SKM-1 (cell line): ENCODE measurements at regions not wholly inside any gene's neighbourhood (a gene's known extent, or its start where the extent isn't known, plus 50 kb on each side); places are given as distances from the start of the nearest gene placed in this dataset.

Source experiments
- DNase-seq: peaks from one replicate; lab custom pipeline; 2025; ENCODE audit not compliant: unreplicated experiment; lab: John Stamatoyannopoulos, UW

DNA sequence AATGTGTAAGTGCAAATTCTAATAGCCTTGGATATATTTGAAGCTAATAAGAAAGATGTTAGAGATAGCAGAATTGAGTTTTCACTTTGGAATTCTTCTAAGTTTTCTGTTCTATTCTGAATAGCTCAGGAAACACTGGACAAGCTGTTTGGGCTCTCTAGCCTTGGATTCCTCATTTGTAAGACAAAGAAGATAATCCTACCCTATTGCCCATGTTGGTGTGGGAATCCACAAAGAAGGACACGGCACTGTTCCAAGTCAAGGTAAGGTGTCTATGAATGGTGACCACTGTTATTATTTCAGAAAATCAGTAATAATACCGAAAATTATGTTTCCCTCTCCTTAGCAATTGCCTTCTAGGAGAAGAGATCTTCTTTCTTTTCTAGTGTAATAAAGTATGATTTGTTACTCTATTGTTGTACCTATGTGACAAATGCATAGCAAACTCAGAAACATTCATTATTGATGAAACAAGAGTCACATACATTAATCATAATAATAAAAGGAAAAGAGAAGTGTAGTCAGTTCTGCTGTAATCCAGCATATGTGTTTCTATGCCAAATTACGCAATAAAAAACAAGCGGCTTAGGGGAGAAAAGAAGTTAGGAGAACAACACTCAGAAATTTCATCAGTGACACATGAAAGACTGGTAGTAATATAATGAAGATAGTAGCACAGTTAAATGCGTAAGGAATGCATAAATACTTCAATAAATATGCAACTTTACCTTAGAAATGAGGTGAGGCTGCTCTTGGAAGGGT is 1012.3 kb upstream of the PHF14 start:
- no peak for DNase-seq

DNA sequence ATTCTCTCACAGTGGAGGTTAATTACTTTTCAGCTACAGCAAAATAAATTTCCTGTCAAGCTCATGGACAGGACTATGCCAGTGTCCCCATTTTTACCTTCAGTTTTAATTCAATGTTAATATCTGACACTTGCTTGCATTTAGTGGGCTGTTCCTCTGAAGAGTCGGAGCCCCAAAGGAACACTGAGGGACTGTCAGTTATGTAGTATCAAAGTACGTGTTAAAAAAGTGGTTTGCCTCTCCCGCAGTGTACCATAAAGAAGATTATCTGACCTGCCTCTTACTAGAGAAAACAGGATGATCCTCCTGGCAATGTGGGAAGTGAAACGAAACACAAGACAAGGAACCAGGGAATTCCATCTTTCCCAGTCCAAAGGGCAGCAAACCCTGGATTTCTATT is 1010.9 kb upstream of the PHF14 start:
- DNase-seq = no peak

DNA sequence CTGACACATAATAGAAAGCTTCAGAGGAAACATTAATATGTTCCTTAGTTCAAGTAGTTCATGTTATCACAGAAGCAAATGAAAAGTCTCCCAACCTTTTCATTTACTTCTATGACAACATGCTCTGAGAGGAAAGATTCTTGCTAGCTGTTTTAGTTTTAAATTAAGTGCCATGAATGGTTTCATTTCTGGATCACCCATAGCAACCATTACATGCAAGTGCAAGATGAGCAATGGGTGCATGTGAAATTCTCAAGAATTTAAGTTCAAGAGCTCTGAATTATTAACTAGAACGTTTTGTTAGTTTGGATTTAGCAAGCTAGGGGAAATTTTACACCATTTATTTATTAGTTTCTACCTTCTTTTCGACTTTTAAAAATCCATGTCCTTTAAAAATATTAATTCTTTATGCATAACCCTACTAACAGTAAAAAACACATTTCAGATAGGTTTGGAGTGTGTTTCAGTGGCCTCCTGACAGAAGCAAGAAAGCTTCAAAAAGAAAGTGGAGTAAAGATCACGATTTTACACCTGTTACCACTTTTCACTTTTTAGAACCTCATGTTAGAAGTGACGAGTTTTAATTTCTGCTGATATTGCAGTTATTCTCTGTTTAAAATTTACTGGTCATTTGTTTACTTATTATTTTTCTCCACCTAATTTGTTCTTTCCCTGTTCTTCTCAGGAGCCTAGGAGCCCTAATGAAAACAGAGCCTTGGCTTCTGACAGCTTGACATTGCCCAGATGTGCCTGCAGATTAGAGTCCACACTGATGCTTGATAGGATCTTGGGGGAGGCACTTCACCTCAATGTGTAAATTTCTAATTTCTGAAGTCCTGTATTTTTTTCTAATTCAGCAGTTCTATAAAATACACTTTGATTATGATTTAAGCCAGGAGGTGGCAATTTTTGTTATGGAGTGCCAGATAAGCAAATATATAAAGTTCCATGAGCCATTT is 995.3 kb upstream of the PHF14 start:
- no peak for DNase-seq

DNA sequence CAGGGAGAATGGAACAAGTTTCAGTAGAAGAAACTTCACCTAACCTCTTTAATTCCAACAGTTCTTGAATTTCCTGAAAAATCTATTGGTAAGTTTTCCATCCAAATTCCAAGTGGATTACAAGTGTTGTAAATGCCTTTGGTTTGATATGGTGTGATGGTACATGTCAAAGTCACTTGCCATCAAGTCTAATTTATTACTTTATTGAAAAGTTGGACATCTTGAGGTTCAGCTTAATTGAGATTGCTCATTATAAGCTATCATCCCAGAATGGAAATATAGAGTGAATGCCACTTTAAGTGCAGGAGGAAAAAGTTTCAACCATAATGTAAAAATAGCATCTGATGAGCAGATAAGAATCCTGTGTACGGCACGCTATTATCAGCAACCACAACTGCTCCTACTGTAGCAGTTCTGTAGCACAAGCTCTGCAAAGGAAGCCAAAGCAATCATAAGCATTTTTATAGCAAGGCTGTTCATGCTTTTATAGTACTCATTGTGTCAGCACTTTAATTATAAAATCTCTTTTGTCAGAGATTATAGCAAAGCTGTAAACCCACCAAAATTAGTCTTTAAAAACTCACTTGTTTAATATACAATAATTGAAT is 991.8 kb upstream of the PHF14 start:
- no peak for DNase-seq

DNA sequence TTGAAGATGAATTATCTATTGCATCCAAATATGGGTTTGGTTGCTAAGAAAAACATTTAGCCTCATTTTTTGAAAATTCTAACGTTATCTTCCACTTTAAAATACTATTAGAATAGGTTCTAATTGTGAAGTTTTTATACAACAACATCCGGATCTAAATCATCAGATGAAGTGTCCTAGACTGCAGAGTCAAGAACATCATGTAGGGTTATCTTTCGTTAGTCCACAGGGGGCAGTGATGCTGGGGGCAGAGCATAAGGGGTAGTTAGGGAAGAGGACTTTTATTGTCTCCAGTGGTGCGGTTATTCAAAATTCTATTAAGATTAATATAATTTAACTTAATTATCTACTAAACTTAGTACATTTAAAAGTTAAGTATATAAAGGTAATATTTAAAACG is 990.6 kb upstream of the PHF14 start:
- no peak for DNase-seq

DNA sequence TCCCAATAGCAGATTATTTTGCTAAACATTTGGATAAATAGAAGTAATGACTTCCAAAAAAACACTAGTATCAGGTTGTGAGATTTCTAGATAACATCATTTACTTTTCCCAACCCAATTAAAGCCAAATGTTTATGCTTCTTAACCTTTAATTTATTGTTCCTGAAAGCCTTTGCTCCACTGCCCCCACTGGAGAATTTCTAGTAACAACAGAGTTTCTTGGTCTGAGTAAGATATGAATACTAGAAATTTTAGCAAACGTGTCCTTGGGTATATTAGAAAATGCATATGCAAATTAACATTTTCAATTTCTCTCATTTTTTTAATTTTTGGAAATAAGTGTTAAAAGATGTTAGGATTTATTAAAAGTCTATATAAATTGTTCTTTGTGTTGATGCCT is 958.0 kb upstream of the PHF14 start:
- no peak for DNase-seq

DNA sequence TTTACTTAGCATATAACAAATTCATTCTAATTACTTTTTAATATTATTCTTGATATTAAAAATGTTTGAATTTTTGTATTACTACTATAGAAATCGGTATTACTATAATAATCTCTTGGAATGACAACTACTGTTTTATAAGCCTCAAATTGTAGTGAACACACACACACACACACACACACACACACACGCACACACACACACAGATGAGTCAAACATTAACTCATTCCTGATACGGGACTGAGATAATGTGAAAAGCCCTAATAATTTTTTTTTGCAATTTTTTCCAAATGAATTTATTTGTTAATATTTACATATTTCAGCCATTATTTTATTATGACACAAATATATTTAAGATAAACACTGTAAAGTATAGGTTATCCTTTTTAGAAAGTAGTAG is 951.2 kb upstream of the PHF14 start:
- DNase-seq = no peak

DNA sequence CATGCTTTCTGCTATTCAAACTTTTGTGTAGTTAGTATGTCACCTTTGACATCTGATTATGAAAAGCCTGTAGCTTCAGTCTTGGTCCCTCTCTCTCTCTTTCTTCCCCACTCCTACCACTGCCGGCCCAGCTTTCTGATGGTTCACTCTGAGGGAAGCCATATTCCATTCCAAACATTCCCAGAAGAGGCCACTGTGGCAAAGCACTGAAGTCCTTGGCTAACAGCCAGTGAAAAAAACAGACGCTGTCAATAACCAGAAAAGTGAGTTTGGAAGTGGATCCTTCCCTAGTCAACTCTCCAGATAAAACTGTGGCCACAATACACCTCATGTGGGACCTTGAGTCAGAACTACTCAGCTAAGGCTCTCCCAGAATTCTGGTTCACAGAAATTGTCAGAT is 950.7 kb upstream of the PHF14 start:
- DNase-seq = no peak

DNA sequence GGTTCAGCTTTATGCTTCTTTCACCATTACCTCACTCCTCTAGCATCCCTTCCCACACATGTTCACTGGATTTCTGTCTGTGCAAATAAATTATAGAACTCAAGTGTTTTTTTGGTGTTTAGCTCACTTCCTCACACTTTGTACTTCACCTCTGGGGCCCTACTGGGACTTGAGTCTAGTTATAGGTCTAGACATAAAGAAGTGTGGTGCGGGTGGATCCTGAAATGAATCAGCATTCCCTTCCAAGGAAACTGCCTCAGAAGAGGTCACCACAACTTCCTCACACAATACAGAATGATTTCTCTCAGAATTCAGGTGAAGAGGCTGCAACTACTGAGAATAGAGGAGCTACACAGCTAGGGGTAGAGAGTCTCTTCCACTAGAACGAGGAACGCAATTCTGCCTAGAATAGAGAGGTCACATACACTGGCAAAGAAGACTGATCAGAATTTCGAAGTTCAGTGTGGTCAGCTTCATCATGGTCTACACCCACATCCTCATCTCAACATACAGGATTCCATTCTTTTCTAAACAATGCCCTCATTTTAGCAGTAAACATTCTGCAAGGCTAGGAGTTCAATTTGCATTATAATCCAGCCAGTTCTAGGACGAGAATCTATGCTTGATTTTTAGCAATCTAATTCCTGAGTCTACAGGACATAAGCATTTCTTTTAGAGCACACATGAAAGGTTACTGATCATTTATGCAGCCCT is 938.7 kb upstream of the PHF14 start:
- no peak for DNase-seq

DNA sequence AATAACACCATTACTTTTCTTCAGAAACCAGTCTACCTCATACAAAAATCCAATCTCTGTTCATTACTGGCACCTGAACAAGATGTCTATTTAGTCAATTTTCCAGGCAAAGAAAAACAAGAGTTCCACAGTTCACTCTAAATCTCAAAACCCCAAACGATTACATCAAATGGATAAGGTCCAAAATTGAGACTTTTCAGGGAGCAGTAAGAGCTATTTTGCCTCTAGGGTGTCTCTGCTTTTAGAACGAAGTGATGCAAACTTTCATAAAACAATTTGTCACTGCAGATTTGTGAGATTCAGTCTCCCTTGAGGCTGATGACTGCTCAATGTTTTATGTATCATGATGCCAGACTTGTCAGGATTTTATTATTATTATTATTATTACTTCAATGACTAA is 937.0 kb upstream of the PHF14 start:
- DNase-seq = no peak

DNA sequence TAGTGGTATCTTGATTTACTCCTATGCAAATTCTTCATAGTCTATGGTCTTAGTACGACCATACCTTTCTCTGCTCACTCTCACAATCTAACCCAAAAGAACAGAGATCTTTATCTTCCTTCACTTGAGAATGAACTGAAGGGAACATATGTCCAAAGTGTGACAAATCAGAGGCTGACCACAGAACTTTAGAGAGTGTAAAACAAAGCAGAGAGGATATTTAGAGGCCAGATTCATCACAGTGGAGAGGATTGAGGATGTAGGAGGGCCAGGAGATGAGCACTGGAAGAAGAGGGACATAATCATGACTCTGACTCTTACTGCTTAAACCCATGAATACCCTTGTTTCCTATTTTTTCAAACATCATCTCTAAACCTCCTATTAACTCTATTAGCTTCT is 935.3 kb upstream of the PHF14 start:
- DNase-seq = no peak

DNA sequence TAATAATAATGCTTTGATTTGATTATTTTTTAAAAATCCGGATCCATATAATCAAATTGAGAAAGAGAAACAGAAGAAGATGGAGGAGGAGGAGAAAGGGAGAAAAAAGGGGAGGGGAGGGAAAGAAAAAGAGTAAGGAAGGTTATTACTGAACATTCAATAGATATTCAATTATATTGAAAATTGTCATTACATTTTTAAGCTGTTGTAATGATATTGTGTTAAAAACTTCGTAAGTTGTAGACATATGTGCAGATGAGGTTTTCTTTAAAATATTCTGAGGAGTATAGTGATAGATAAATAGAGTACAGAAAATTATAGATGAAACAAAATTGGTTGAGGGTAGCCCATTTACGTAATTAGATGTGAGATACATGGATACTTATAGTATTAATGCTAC is 933.0 kb upstream of the PHF14 start:
- DNase-seq = no peak

DNA sequence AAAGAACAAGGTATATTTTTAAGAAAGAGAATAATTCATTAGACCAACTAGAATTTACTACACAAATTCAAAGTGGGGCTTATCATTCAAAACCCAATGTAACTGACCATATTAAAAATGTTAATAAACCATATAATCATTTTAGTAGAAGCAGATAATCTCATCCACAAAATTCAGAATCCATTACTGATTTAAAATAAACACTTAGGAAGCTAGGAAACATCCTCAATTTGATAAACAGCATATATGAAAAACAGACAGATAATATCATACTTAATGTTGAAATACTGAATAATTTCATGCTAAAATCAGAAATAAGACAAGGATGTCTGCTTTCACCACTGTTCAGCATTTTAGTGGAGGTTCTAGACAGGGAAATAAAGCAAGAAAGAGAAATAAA is 902.8 kb upstream of the PHF14 start:
- no peak for DNase-seq

DNA sequence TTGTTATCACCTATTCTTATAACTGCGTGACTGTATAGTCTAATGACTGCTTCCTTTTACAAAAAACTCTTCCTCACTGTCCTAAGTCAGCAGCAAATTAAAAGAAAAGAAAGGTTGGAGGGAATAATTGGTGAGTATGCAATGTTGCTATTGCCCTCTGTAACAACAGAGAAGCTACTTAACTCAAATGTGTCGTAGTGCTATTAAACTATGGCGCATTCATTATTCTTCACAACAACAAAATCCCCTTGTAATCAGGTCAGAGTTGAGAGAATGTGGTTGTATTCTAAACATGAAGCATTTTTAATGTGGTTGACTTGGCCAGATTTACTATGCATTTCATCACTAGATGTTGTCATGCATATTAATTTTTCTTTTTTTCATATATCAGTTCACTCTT is 897.8 kb upstream of the PHF14 start:
- no peak for DNase-seq

DNA sequence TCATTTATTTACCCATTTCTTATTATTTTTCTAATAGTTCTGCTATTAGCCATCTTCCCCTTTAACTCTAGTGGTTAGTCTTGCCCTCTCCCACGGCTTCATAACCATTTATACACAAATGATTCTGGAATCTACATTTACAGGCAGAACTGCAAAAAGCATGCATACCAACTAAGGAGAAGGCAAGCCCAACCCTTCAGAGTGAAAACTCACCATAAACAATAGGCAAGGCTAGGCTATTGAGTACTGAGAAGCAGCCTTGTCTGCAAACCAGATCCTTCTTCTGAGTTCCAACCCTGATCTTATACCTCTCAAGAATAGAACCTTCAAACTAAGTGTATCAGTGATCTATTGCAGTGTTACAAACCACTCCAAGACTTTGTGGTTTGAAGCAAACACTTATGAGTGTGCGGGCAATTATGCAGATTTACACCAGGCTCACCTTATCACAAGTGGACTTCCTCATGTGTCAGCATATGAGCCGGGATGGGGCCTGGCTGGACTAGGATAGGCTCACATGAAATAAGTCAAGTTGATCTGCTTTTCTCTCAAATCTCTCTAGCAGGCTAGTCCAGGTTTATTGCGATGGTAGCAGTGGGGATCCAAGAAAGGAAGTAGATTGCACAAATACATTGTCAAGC is 896.9 kb upstream of the PHF14 start:
- no peak for DNase-seq

DNA sequence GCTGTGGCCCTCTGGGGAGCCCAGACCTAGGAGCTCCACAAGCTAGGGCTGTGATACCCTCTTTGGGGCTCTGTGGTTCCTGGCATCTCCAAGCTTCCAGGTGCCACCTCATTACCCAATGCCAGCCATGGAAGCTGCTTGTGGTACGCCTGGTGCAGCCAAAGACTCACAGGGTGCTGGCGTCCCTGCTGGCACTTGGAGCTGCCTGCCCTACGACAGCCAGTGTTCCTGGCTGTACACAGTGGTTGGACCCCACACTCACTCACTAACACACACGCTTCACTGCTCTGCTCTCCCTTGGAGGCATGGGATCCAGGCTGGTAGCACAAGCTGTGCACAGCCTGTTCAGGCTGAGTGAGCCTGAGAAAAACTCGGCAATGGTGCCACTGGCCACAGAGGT is 894.1 kb upstream of the PHF14 start:
- DNase-seq = no peak

DNA sequence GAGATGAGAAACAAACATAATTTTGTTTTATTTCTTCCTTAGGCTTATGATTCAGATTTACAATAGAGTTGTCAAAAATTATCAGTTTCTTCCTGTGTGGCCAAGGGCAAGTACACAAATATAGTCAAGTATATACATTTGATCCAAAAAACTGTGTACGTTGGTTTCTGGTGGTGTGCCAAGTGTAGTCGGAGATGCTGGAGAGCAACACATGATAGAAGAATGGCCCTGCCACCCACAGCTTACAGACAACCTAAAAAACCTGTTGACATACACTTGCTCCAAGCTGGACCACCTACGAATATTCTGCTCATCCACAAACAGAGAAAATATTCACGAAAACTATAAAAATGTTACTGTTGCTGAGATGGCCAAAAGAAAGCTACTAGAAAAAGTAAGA is 890.8 kb upstream of the PHF14 start:
- no peak for DNase-seq

DNA sequence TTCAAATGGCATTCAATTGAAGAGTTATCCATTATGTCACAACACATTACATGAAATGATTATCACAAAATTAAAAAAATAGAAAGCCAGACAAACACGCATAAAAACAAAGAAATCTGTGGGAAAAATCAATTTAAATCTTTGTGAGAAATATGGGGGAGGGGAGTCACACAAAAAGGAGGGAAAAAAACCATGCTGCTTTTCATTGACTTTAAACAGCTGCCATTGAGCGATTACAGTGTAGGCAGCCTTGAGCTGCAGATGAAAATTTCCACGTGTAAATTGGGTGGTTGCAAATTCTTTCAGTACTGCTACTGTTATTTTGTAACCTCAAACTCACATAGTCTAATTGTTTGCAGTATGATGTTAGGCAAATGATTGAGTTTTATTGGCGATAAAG is 889.9 kb upstream of the PHF14 start:
- DNase-seq = no peak

DNA sequence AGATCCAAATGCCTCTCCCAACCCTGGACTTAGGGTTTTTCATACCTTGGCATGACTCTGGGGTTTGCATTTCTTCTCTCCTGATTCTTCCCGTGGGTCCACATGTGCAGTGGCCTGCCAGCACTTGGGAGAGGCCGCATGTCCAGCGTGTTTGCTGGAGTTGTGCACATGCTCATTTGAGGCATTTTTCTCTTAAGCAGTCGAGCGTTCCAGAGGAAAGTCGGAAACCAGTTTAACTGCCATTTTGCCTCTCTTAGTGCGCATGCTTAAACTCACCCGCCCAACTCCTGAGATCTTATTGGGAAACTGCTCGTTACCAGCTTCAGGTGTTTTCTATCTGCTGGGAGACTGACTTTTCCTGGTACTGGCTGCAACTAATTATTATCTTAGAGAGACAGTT is 888.4 kb upstream of the PHF14 start:
- no peak for DNase-seq

DNA sequence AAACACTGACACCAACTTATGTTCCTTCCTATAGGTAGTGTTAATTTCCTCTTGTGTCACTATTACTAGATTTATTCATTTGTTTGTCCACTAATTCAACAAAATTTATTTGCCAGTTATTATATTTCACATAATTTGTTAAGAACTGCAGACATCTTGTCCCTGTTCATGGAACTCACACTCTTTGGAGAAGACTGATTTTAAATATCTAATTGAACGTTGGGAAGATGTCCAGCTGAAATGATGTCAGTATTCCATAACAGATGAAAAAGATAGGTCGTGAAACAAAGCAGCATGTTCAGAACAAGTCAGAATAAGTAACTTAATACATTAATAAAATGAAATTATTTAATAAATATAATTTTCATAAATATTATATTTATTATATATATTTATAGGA is 873.1 kb upstream of the PHF14 start:
- DNase-seq = no peak

DNA sequence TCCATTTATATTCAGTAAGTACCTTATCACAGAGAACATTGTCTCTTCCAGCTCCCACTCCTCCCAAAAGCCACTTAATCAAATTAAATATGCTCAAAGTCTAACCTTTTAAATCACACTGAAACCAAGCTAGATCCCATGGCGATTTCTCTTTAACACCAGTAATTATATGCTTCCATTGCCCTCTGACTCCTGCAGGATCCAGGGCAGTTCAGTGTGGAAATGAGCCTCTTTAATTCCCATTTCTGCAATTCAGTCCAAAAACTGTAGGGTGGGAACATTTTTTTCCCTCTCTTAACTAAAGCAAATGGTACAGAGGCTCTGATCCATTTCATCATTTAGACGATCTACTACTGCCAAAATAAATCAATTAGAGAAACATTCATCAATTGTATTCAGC is 872.3 kb upstream of the PHF14 start:
- DNase-seq = no peak
